GM12878 (cell line): ENCODE measurements at regions not wholly inside any gene's neighbourhood (a gene's known extent, or its start where the extent isn't known, plus 50 kb on each side); places are given as distances from the start of the nearest gene placed in this dataset.

Experiments used
- ATAC-seq: fragments of 200-7000 bp; cut with Tn5 transposase; 3 replicates; pipeline ENCODE4 v1.9.1; 2020; ENCODE audit warnings: mild to moderate bottlenecking, moderate library complexity
- BruUV-seq: library from RNA; stranded (reverse); fragments of 400-500 nt; replicated peaks from 2 replicates; lab custom pipeline; 2021; lab: Mats Ljungman, UMichigan
- CTCF ChIA-PET: fragments of 300-600 bp; sonication (Branson Sonifier 250); formaldehyde crosslinking; extraction: SDS; loops from one replicate; lab custom pipeline; 2021; ENCODE audit warnings: inconsistent platforms; lab: Yijun Ruan, JAX
- POLR2A ChIA-PET: fragments of 350-600 bp; formaldehyde crosslinking; extraction: SDS; loops from one replicate; lab custom pipeline; 2021; ENCODE audit warnings: inconsistent platforms; lab: Charles Lee
- RAD21 ChIA-PET: fragments of 300-600 bp; sonication (Branson Sonifier 250); formaldehyde crosslinking; loops from one replicate; lab custom pipeline; 2023; ENCODE audit warnings: antibody characterized with exemption; ENCODE audit not compliant: unreplicated experiment; lab: Charles Lee
- SMC1A ChIA-PET: fragments of 300-600 bp; sonication (Branson Sonifier 250); formaldehyde crosslinking; loops from one replicate; lab custom pipeline; 2023; ENCODE audit not compliant: unreplicated experiment, uncharacterized antibody; lab: Charles Lee
- DNase-seq: peaks from one replicate; pipeline ENCODE4 v3.0.0-alpha.2; 2011; ENCODE audit warnings: low read depth, low spot score
- FAIRE-seq: peaks from 3 replicates; lab custom pipeline; 2011; peaks lifted over from hg19 to GRCh38; lab: Jason Lieb, UNC
- H2AFZ ChIP-seq: 2 replicates; pipeline ENCODE4 v1.6.0; 2011; ENCODE audit warnings: low read depth, low read length, control low read depth; ENCODE audit not compliant: control insufficient read depth
- H3K27ac ChIP-seq: 2 replicates; pipeline ENCODE4 v1.5.1; 2011; ENCODE audit warnings: control low read depth; ENCODE audit not compliant: control insufficient read depth, insufficient read depth
- H3K27me3 ChIP-seq, 2 experiments: replicated peaks in 1 of 2; 2 replicates each; pipeline versions ENCODE4 v1.6.0 to v1.6.1; 2011; ENCODE audit warnings: low read length in 1 of 2; ENCODE audit not compliant: control insufficient read depth in 2 of 2, insufficient read depth in 2 of 2
- H3K36me3 ChIP-seq, 2 experiments: 2 replicates each; pipeline ENCODE4 v1.5.1; 2011; ENCODE audit warnings: low read length in 1 of 2; ENCODE audit not compliant: control insufficient read depth in 2 of 2, insufficient read depth in 2 of 2
- H3K4me1 ChIP-seq: 2 replicates; pipeline ENCODE4 v1.6.1; 2011; ENCODE audit warnings: mild to moderate bottlenecking, low read length, moderate library complexity, mixed read lengths; ENCODE audit not compliant: control insufficient read depth, insufficient read depth
- H3K4me2 ChIP-seq: 2 replicates; pipeline ENCODE4 v1.6.0; 2011; ENCODE audit warnings: control low read depth; ENCODE audit not compliant: control insufficient read depth, insufficient read depth
- H3K4me3 ChIP-seq: fragments of 200-600 bp; sonication (generic); 2 replicates; pipeline ENCODE4 v1.5.1; 2016
- H3K79me2 ChIP-seq: 2 replicates; pipeline ENCODE4 v1.6.0; 2011; ENCODE audit warnings: low read length; ENCODE audit not compliant: control insufficient read depth, insufficient read depth
- H3K9ac ChIP-seq: 2 replicates; pipeline ENCODE4 v1.8.0; 2011; ENCODE audit warnings: low read length, control low read depth, mixed read lengths; ENCODE audit not compliant: control insufficient read depth, insufficient read depth
- H3K9me3 ChIP-seq: replicated peaks from 3 replicates; pipeline ENCODE4 v1.5.1; 2011; ENCODE audit warnings: mild to moderate bottlenecking, low read length; ENCODE audit not compliant: control insufficient read depth, insufficient read depth
- H4K20me1 ChIP-seq: 2 replicates; pipeline ENCODE4 v1.6.0; 2011; ENCODE audit not compliant: control insufficient read depth, insufficient read depth
- CBFB ChIP-seq: IDR thresholded peaks from 2 replicates; pipeline ENCODE4 v1.6.1; 2016; ENCODE audit warnings: antibody characterized with exemption, low read depth
- CHD4 ChIP-seq: fragments of 200-600 bp; sonication (generic); IDR thresholded peaks from 2 replicates; pipeline ENCODE4 v1.6.1; 2016; ENCODE audit warnings: mild to moderate bottlenecking
- CUX1 ChIP-seq: IDR thresholded peaks from 2 replicates; pipeline ENCODE4 v1.6.1; 2012; ENCODE audit warnings: improper control_type of control experiment, low read depth, low read length; ENCODE audit not compliant: insufficient replicate concordance
- EED ChIP-seq: sonication (generic); IDR thresholded peaks from 2 replicates; pipeline ENCODE4 v1.6.1; 2016; ENCODE audit warnings: antibody characterized with exemption, low read depth
- EP300 ChIP-seq, 2 experiments: fragments of 150-350 bp in 1 of 2; IDR thresholded peaks; 2 replicates each; pipeline ENCODE4 v1.6.1; 2011 to 2012; ENCODE audit warnings: low read depth in 2 of 2, low read length in 2 of 2, borderline replicate concordance in 1 of 2, improper control_type of control experiment in 1 of 2, inconsistent platforms in 1 of 2; ENCODE audit not compliant: control insufficient read depth in 1 of 2
- FOXK2 ChIP-seq: fragments of 450-650 bp; IDR thresholded peaks from 2 replicates; pipeline ENCODE4 v1.6.1; 2017; ENCODE audit warnings: mild to moderate bottlenecking, moderate library complexity
- HDAC6 ChIP-seq: fragments of 200-600 bp; sonication (generic); IDR thresholded peaks from one replicate; pipeline ENCODE4 v1.8.0; 2017; ENCODE audit warnings: antibody characterized with exemption; ENCODE audit not compliant: unreplicated experiment
- MXI1 ChIP-seq: fragments of 150-350 bp; IDR thresholded peaks from 2 replicates; pipeline ENCODE4 v1.6.1; 2011; ENCODE audit warnings: low read depth, mild to moderate bottlenecking, inconsistent platforms, low read length, improper control_type of control experiment
- NFYA ChIP-seq: IDR thresholded peaks from 2 replicates; pipeline ENCODE4 v1.6.1; 2011; ENCODE audit warnings: low read depth, mild to moderate bottlenecking, low read length, improper control_type of control experiment, borderline replicate concordance
- WGBS: methylation state at CpG from one replicate; pipeline ENCODE4 v1.1.6; 2016; ENCODE audit warnings: low lambda C conversion rate; ENCODE audit not compliant: insufficient replicate concordance, insufficient coverage; ENCODE audit errors: missing lambda C conversion rate; 5-methylcytosine and 5-hydroxymethylcytosine counted together
- in situ Hi-C: fragments of 300-500 bp; cut with MboI; formaldehyde crosslinking; loops from 9 replicates; pipeline ENCODE4 v1.14.3; 2018; ENCODE audit warnings: mixed read lengths
- intact Hi-C: fragments of 100-400 bp; cut with micrococcal nuclease; formaldehyde crosslinking; loops from one replicate; pipeline ENCODE4 v1.14.2; 2022; ENCODE audit not compliant: unreplicated experiment
- TF ChIP-seq, protein P1 (sequence below): fragments of 450-650 bp; IDR thresholded peaks from 2 replicates; pipeline ENCODE4 v1.6.1; 2017; ENCODE audit warnings: mild to moderate bottlenecking, low read depth, inconsistent platforms; ENCODE audit not compliant: poor library complexity, severe bottlenecking
- TF ChIP-seq, protein P2 (sequence below): fragments of 150-350 bp; IDR thresholded peaks from 2 replicates; pipeline ENCODE4 v1.6.1; 2016; ENCODE audit warnings: low read depth, low read length

- TF ChIP-seq, protein P1, sequence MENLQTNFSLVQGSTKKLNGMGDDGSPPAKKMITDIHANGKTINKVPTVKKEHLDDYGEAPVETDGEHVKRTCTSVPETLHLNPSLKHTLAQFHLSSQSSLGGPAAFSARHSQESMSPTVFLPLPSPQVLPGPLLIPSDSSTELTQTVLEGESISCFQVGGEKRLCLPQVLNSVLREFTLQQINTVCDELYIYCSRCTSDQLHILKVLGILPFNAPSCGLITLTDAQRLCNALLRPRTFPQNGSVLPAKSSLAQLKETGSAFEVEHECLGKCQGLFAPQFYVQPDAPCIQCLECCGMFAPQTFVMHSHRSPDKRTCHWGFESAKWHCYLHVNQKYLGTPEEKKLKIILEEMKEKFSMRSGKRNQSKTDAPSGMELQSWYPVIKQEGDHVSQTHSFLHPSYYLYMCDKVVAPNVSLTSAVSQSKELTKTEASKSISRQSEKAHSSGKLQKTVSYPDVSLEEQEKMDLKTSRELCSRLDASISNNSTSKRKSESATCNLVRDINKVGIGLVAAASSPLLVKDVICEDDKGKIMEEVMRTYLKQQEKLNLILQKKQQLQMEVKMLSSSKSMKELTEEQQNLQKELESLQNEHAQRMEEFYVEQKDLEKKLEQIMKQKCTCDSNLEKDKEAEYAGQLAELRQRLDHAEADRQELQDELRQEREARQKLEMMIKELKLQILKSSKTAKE = no peak
- TF ChIP-seq CUX1 = no peak
- no peak for TF ChIP-seq CBFB
These were observed 96.9 kb upstream of the ARMC2 start (continued) for GRCh38 chr6:108751282-108751681.

DNA sequence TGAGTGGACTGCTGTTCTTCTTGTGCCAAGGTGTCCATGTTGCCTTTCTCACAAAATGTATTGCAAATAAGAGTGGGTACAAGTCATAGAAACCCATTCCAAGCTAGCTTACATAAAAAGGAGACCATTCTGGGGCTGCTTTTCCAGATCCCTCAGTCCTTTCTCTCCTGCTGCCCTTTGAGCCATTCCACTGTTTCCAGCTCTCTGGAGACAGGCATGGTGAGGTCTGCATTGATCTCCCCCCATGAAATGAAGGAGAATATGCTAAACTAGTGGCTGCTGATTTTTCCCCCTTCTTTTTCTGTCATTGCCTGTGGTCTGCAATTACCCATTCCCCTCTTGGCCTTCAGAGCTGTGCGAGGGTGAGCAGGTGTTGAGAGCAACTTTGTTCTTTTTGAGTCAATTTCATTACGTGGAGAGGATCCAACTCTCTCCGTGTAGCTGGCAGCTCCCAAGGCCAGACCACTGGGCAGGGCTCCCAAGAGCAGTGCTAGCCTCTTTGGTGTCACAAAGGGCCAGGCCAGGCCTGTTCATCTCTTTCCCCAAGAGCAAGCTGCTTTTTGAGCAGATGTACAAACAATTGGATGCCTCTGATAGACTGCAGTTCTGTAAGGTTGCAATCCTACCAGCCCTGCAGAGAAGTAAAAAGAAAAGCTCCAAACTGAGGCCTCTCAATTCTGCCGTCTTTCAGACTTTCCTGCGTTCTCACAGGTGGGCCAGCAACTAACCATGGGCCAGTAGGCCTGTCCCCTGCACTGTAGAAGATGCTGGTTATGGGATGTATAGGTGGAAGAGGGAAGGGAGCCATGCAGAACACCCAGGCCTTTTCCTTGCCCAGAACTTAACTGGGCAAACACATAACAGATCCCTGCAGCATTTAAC lies 96.1 kb upstream of the ARMC2 start:
- ATAC-seq (no peak), DNase-seq (no peak), FAIRE-seq (no peak)
- WGBS = 52% methylated on average over 5 of the region's 5 CpGs
- BruUV-seq = no TSS peak
- RAD21 ChIA-PET = no interaction called here
- in situ Hi-C loops (no loop called here), intact Hi-C loops (no loop called here)
- no peaks in the 10 kb centered on the region for H3K79me2 ChIP-seq
- H3K4me2 ChIP-seq = no peak overlapping the region
- peaks cover 7% of the 10 kb centered on the region for H3K4me1 ChIP-seq
- peaks cover 1 to 8% of the 10 kb centered on the region in 2 experiments for H3K27me3 ChIP-seq
- POLR2A ChIA-PET = no interaction called here
- H3K36me3 ChIP-seq = no peaks in the 10 kb centered on the region
- no peaks in the 10 kb centered on the region for H3K9me3 ChIP-seq
- SMC1A ChIA-PET = no interaction called here
- CTCF ChIA-PET = no interaction called here
- no peaks in the 10 kb centered on the region for H4K20me1 ChIP-seq
- no peak overlapping the region for H2AFZ ChIP-seq
- H3K27ac ChIP-seq = no peak overlapping the region
- no peak overlapping the region for H3K4me3 ChIP-seq
- no peak overlapping the region for H3K9ac ChIP-seq
- TF ChIP-seq CHD4 = no peak
- TF ChIP-seq, protein P2, sequence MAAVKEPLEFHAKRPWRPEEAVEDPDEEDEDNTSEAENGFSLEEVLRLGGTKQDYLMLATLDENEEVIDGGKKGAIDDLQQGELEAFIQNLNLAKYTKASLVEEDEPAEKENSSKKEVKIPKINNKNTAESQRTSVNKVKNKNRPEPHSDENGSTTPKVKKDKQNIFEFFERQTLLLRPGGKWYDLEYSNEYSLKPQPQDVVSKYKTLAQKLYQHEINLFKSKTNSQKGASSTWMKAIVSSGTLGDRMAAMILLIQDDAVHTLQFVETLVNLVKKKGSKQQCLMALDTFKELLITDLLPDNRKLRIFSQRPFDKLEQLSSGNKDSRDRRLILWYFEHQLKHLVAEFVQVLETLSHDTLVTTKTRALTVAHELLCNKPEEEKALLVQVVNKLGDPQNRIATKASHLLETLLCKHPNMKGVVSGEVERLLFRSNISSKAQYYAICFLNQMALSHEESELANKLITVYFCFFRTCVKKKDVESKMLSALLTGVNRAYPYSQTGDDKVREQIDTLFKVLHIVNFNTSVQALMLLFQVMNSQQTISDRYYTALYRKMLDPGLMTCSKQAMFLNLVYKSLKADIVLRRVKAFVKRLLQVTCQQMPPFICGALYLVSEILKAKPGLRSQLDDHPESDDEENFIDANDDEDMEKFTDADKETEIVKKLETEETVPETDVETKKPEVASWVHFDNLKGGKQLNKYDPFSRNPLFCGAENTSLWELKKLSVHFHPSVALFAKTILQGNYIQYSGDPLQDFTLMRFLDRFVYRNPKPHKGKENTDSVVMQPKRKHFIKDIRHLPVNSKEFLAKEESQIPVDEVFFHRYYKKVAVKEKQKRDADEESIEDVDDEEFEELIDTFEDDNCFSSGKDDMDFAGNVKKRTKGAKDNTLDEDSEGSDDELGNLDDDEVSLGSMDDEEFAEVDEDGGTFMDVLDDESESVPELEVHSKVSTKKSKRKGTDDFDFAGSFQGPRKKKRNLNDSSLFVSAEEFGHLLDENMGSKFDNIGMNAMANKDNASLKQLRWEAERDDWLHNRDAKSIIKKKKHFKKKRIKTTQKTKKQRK = no peak
- no peak for TF ChIP-seq FOXK2
- no peak for TF ChIP-seq NFYA
- TF ChIP-seq MXI1 = no peak
- TF ChIP-seq HDAC6 = no peak
- no peak for TF ChIP-seq EP300 (IDR thresholded peaks at IDR 0.05; ENCODE audit: borderline replicate concordance in 1 of 2, control insufficient read depth in 1 of 2, low read depth in 2 of 2, low read length in 2 of 2)
- no peak for TF ChIP-seq CBFB
- TF ChIP-seq EED = no peak
